ENCODE measurements at regions not wholly inside any gene's neighbourhood (a gene's known extent, or its start where the extent isn't known, plus 50 kb on each side); places are given as distances from the start of the nearest gene placed in this dataset.

DNA sequence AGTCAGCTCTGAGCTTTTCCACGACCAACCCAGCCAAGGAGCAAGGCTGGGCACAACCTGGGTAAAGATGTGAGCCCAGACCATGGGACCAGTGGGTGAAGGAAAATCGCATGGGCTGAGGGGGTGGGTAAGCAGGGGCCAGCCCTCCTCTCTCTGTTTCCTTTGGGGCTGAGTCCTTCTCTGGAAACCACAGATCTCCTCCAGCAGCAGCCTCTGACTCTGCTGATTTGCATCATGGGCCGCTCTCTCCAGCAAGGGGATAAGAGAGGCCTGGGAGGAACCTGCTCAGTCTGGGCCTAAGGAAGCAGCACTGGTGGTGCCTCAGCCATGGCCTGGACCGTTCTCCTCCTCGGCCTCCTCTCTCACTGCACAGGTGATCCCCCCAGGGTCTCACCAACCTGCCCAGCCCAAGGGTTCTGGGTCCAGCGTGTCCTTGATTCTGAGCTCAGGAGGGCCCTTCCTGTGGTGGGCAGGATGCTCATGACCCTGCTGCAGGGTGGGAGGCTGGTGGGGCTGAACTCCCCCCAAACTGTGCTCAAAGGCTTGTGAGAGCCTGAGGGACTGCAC, 67.8 kb downstream of the GGTLC2 start:
- H3K27me3 ChIP-seq: peaks cover 98% of the 10 kb centered on the region

GRCh38 chr22:22712666-22713365, 68.4 kb downstream of the GGTLC2 start:
- Mint-ChIP-seq H3K27me3 (ENCODE audit: insufficient read depth, low read depth) (peaks cover 10% of the 10 kb centered on the region), H3K4me1 (no peaks in the 10 kb centered on the region), H3K27ac (no peak overlapping the region), H3K4me3 (no peak overlapping the region), H3K36me3 (no peaks in the 10 kb centered on the region), H3K9me3 (no peaks in the 10 kb centered on the region)
- no peak overlapping the region for H3K27ac ChIP-seq
- no peaks in the 10 kb centered on the region for H3K79me2 ChIP-seq (ENCODE audit: low read depth)
- H3F3A ChIP-seq (ENCODE audit: low read depth): no peaks in the 10 kb centered on the region
- no peaks in the 10 kb centered on the region for H3K9me3 ChIP-seq (ENCODE audit: low read depth)
- no peak for DNase-seq (ENCODE audit: low spot score)
- no peak overlapping the region for H3K4me3 ChIP-seq
- H3K4me1 ChIP-seq: no peaks in the 10 kb centered on the region
- no peak overlapping the region for H3K4me2 ChIP-seq
- peaks cover 3% of the 10 kb centered on the region for H4K20me1 ChIP-seq (ENCODE audit: low read depth)
- H3K9ac ChIP-seq: no peak overlapping the region
- no peak overlapping the region for H2AFZ ChIP-seq (replicated peaks)
- TF ChIP-seq, protein P1, sequence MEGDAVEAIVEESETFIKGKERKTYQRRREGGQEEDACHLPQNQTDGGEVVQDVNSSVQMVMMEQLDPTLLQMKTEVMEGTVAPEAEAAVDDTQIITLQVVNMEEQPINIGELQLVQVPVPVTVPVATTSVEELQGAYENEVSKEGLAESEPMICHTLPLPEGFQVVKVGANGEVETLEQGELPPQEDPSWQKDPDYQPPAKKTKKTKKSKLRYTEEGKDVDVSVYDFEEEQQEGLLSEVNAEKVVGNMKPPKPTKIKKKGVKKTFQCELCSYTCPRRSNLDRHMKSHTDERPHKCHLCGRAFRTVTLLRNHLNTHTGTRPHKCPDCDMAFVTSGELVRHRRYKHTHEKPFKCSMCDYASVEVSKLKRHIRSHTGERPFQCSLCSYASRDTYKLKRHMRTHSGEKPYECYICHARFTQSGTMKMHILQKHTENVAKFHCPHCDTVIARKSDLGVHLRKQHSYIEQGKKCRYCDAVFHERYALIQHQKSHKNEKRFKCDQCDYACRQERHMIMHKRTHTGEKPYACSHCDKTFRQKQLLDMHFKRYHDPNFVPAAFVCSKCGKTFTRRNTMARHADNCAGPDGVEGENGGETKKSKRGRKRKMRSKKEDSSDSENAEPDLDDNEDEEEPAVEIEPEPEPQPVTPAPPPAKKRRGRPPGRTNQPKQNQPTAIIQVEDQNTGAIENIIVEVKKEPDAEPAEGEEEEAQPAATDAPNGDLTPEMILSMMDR (IDR thresholded peaks at IDR 0.05): no peak
- TF ChIP-seq EZH2 (IDR thresholded peaks at IDR 0.05): no peak
- no peak for TF ChIP-seq EZH2phosphoT487 (IDR thresholded peaks at IDR 0.05)
- H3K27me3 ChIP-seq: peaks cover 98% of the 10 kb centered on the region
- no peaks in the 10 kb centered on the region for H3K36me3 ChIP-seq

More for the DNA sequence above, 67.8 kb downstream of the GGTLC2 start:
- H4K20me1 ChIP-seq (ENCODE audit: low read depth): peaks cover 3% of the 10 kb centered on the region
- Mint-ChIP-seq H3K36me3 (no peaks in the 10 kb centered on the region), H3K27ac (no peak overlapping the region), H3K4me3 (no peak overlapping the region), H3K4me1 (no peaks in the 10 kb centered on the region), H3K27me3 (ENCODE audit: insufficient read depth, low read depth) (peaks cover 10% of the 10 kb centered on the region), H3K9me3 (no peaks in the 10 kb centered on the region)
- no peak overlapping the region for H3K4me3 ChIP-seq
- H3K36me3 ChIP-seq: no peaks in the 10 kb centered on the region
- DNase-seq (ENCODE audit: low spot score): no peak
- H3K4me1 ChIP-seq: no peaks in the 10 kb centered on the region
- no peak overlapping the region for H2AFZ ChIP-seq (replicated peaks)
- H3K9me3 ChIP-seq (ENCODE audit: low read depth): no peaks in the 10 kb centered on the region
- H3K79me2 ChIP-seq (ENCODE audit: low read depth): no peaks in the 10 kb centered on the region
- no peak overlapping the region for H3K27ac ChIP-seq
- H3K4me2 ChIP-seq: no peak overlapping the region
- H3K9ac ChIP-seq: no peak overlapping the region
- TF ChIP-seq, protein P1 (IDR thresholded peaks at IDR 0.05): no peak
- TF ChIP-seq EZH2phosphoT487 (IDR thresholded peaks at IDR 0.05) (no peak), EZH2 (IDR thresholded peaks at IDR 0.05) (no peak)
- no peaks in the 10 kb centered on the region for H3F3A ChIP-seq (ENCODE audit: low read depth)

DNA sequence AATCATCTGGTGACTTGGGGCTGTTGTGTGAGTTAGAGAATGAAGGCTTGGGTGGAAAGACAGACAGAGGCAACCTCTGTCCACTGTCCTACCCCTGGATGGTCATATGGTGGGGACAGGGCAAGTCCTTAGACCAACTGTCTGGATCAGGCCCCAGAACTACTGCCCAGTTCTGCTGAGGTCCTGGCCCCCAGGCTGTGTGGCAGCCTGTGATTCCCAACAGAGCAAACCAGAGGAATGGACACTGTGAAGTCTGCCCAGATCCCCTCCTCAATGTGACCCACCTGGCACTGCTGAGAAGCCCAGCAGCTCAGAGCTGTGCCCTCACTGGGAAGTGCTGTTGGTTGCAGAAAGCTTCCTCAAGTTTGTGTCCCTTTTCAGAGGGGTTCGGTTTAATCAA, 69.0 kb downstream of the GGTLC2 start:
- peaks cover 10% of the 10 kb centered on the region for H3K27me3 Mint-ChIP-seq (ENCODE audit: insufficient read depth, low read depth)
- H3K9ac ChIP-seq: no peak overlapping the region
- H3K27ac ChIP-seq: no peak overlapping the region
- H4K20me1 ChIP-seq (ENCODE audit: low read depth): peaks cover 3% of the 10 kb centered on the region
- no peaks in the 10 kb centered on the region for H3K9me3 Mint-ChIP-seq
- no peaks in the 10 kb centered on the region for H3K4me1 ChIP-seq
- no peaks in the 10 kb centered on the region for H3F3A ChIP-seq (ENCODE audit: low read depth)
- H3K79me2 ChIP-seq (ENCODE audit: low read depth): no peaks in the 10 kb centered on the region
- no peak overlapping the region for H2AFZ ChIP-seq (replicated peaks)
- H3K4me1 Mint-ChIP-seq: no peaks in the 10 kb centered on the region
- H3K9me3 ChIP-seq (ENCODE audit: low read depth): no peaks in the 10 kb centered on the region
- no peaks in the 10 kb centered on the region for H3K36me3 Mint-ChIP-seq
- no peak overlapping the region for H3K4me2 ChIP-seq
- no peak overlapping the region for H3K4me3 Mint-ChIP-seq
- peaks cover 98% of the 10 kb centered on the region for H3K27me3 ChIP-seq
- no peak overlapping the region for H3K4me3 ChIP-seq
- no peaks in the 10 kb centered on the region for H3K36me3 ChIP-seq
- TF ChIP-seq EZH2phosphoT487 (IDR thresholded peaks at IDR 0.05): no peak
- TF ChIP-seq EZH2 (IDR thresholded peaks at IDR 0.05): no peak
- TF ChIP-seq, protein P1 (IDR thresholded peaks at IDR 0.05): no peak
- H3K27ac Mint-ChIP-seq: no peak overlapping the region
- DNase-seq (ENCODE audit: low spot score): no peak

Data from neural progenitor cell (in vitro differentiated cells).